Ascending aorta (tissue), 2 donors: ENCODE measurements at regions not wholly inside any gene's neighbourhood (a gene's known extent, or its start where the extent isn't known, plus 50 kb on each side); places are given as distances from the start of the nearest gene placed in this dataset.

Experiments
- DNase-seq, 2 donors: peaks; one replicate each; pipeline ENCODE4 v3.0.0-alpha.2; 2019; ENCODE audit warnings: low spot score in 2 of 2
- H3K27ac ChIP-seq, 2 donors: fragments of 200-600 bp; sonication (generic); one replicate each; pipeline ENCODE4 v1.5.1; 2016 to 2017; ENCODE audit warnings: mild to moderate bottlenecking in 1 of 2
- H3K27me3 ChIP-seq: fragments of 200-600 bp; sonication (generic); one replicate; pipeline ENCODE4 v1.5.1; 2017
- H3K36me3 ChIP-seq, 2 donors: fragments of 200-600 bp; sonication (generic); one replicate each; pipeline ENCODE4 v1.5.1; 2016
- H3K4me1 ChIP-seq, 2 donors: fragments of 200-600 bp; sonication (generic); one replicate each; pipeline ENCODE4 v1.5.1; 2016 to 2017; ENCODE audit warnings: mild to moderate bottlenecking in 1 of 2
- H3K4me3 ChIP-seq, 2 donors: fragments of 200-600 bp; sonication (generic); one replicate each; pipeline ENCODE4 v1.5.1; 2016 to 2017; ENCODE audit warnings: mild to moderate bottlenecking in 1 of 2
- H3K9me3 ChIP-seq, 2 donors: fragments of 200-600 bp; sonication (generic); one replicate each; pipeline ENCODE4 v1.5.1; 2016
- CTCF ChIP-seq, 3 experiments: fragments of 200-600 bp in 2 of 3; fragments of 450-650 bp in 1 of 3; sonication (generic) in 2 of 3; IDR thresholded peaks; one replicate each; pipeline ENCODE4 v1.5.1; 2016 to 2019; ENCODE audit warnings: antibody characterized with exemption in 3 of 3, mild to moderate bottlenecking in 1 of 3, moderate library complexity in 1 of 3
- intact Hi-C: fragments of 100-400 bp; cut with DNase I; formaldehyde crosslinking; loops from one replicate; pipeline ENCODE4 v1.15.1; 2023

- H3K36me3 ChIP-seq = no peaks in the 10 kb centered on the region
- no peak overlapping the region for H3K27ac ChIP-seq
- intact Hi-C loops = no loop called here
- no peaks in the 10 kb centered on the region for H3K27me3 ChIP-seq
- no peaks in the 10 kb centered on the region for H3K4me1 ChIP-seq
- H3K9me3 ChIP-seq = no peaks in the 10 kb centered on the region
- no peak overlapping the region for H3K4me3 ChIP-seq
- DNase-seq = peak in 1 of 2 donors; percentile 57
- no peak for TF ChIP-seq CTCF (IDR thresholded peaks at IDR 0.05)
Observed at GRCh38 chr11:64457416-64458010, 98.2 kb upstream of the SLC22A11 start.

- no peak for TF ChIP-seq CTCF (IDR thresholded peaks at IDR 0.05)
- H3K4me3 ChIP-seq = no peak overlapping the region
- H3K36me3 ChIP-seq = no peaks in the 10 kb centered on the region
- DNase-seq = no peak
- H3K4me1 ChIP-seq = no peaks in the 10 kb centered on the region
- H3K27ac ChIP-seq = no peak overlapping the region
- intact Hi-C loops = no loop called here
- H3K27me3 ChIP-seq = no peaks in the 10 kb centered on the region
- no peaks in the 10 kb centered on the region for H3K9me3 ChIP-seq
Observed at GRCh38 chr11:64458997-64459396, 96.7 kb upstream of the SLC22A11 start.

GRCh38 chr11:64459609-64460008, 96.1 kb upstream of the SLC22A11 start:
- Histone ChIP-seq H3K36me3 (no peaks in the 10 kb centered on the region), H3K4me1 (no peaks in the 10 kb centered on the region), H3K27me3 (no peaks in the 10 kb centered on the region), H3K4me3 (no peak overlapping the region), H3K9me3 (no peaks in the 10 kb centered on the region), H3K27ac (no peak overlapping the region)
- intact Hi-C loops = no loop called here
- TF ChIP-seq CTCF (IDR thresholded peaks at IDR 0.05) = no peak
- DNase-seq = no peak

- Histone ChIP-seq H3K36me3 (no peaks in the 10 kb centered on the region), H3K9me3 (no peaks in the 10 kb centered on the region), H3K27ac (no peak overlapping the region), H3K27me3 (no peaks in the 10 kb centered on the region), H3K4me1 (no peaks in the 10 kb centered on the region), H3K4me3 (no peak overlapping the region)
- intact Hi-C loops = no loop called here
- no peak for TF ChIP-seq CTCF (IDR thresholded peaks at IDR 0.05)
- DNase-seq = no peak
Observed at GRCh38 chr11:64461081-64461480, 94.7 kb upstream of the SLC22A11 start.

GRCh38 chr11:64466115-64466718, 89.5 kb upstream of the SLC22A11 start:
- H3K27me3 ChIP-seq = no peaks in the 10 kb centered on the region
- H3K4me1 ChIP-seq = no peaks in the 10 kb centered on the region
- intact Hi-C loops = no loop called here
- no peak for DNase-seq
- TF ChIP-seq CTCF (IDR thresholded peaks at IDR 0.05) = no peak
- no peaks in the 10 kb centered on the region for H3K9me3 ChIP-seq
- H3K27ac ChIP-seq = no peak overlapping the region
- no peak overlapping the region for H3K4me3 ChIP-seq
- H3K36me3 ChIP-seq = no peaks in the 10 kb centered on the region
